ENCODE measurements at regions not wholly inside any gene's neighbourhood (a gene's known extent, or its start where the extent isn't known, plus 50 kb on each side); places are given as distances from the start of the nearest gene placed in this dataset.
"Not testable (repeated sequence)": the region's sequence is repeated elsewhere in the genome, so short reads cannot be mapped to it uniquely, and the experiment has no call there.

DNA sequence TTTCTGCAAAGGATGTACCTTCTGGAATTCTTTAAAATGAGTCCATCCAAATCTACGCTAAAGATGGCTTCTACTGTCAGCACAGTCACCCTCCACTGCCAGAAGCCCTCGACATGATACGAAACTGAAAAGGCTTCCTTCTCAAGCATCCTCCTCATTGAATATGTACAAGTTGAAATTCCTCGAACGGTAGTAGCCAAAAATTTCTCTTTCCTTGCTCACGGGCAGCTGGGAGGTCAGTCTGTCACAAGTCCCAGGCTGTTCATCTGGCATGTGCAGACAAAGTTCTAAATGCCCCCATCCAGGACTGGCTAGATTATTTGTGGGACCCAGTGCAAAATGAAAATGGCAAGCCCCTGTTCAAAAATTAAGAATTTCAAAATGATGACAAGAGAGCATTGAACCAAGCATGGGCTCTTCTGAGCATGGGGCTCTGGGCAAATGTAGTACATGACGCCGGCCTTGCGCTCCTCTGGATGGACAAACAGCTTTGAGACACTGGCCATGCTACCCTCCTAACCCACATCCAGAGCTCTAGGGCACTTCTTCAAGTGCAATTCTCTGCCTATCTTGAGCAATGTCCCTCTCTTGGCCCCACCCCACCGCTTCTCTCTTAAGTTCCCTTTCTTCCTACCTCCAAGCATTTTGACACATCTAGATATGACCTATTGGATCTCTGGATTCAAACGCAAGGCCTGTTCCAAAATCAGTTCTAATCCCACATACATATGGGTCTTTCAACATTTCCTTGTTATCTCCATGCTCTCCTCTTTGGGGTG, 78.9 kb upstream of the FLT1 start:
- FAIRE-seq, result no peak

DNA sequence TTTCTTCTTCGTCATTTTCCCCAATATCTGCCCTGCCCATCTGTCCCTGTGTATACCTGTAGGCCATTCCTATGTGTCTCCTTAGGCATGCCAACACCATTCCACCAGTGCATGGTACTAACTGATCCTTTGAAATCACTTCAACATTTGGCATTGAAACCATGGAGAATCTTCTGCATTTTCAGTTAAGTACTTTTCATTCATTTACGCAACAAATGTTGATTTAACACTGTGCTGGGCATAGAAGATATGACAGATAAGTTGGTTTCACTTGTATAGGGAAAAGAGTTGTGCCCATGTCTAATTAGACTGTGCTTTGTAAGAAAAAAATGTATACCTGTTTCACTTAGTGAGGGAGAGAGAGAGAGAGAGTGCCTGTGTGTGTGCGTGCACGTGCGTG, 77.9 kb upstream of the FLT1 start:
- FAIRE-seq, result no peak

DNA sequence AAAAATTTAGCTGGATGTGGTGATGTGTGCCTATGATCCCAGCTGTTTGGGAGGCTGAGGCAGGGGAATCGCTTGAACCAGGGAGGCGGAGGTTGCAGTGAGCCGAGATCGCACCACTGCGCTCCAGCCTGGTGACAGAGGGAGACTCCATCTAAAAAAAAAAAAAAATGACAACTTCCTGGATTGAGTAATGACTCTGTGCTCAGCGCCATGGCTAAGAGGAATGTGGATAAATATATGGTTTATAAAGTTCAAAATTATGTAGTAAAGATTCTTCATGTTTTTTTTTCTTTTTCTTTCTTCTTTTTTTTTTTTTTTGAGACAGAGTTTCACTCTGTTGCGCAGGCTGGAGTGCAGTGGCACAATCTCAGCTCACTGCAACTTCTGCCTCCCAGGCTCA, 75.4 kb upstream of the FLT1 start:
- FAIRE-seq, result not testable (repeated sequence)

DNA sequence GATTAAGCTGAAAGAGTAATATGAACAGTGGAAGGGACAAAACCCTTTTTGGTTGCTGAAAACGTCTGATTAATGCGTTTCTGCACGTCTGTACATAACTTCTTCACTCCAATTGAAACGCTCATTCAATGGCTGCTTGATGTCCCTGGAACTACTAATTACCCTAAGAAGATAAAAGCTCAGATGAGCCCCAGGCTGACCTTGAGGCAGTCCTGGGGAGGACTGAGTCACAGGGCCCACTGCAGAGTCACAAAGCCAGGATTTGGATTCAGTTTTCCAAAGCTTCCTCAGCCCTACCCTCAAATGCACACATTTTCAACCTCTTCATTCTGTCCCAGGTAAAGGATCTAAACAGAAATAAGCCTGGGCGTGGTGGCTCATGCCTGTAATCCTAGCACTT, 75.0 kb upstream of the FLT1 start:
- no peak for FAIRE-seq

DNA sequence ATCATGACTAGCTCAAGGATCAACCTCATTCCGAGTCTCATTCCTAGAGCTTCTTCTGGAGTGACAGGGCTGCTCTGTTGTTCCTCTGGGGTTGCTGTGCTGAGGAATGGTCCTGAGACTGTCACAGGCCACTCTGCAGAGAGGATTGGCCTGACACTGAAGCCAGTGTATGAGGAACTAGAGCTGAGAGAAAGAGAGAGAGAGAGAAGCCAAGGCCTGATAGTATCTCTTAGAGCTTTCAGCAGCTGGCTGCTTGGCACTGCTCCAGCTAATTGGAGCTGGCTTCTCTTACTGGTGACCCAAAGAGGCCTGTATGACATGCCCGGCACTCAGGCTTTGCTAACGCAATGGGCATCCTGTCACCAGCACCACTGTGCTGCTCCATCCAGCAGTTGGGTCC, 73.4 kb upstream of the FLT1 start:
- no peak for FAIRE-seq

DNA sequence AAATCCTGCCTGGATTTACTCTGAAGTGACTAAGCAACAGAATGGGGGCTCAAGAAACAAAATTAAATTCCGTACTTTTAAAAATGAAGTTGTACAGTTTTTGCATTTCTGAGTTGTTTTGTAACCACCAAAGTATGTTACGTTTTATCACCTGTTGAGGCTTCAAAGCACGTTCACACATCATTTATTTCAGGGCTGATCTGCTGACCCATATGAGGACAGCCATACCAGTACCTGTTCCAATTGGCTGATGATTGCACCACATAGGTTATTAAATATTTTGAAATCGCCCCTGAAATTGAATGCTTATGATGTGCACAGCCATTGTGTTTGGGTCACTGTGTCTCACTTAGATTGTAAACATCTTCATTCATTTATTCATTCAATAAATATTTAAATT, 72.0 kb upstream of the FLT1 start:
- no peak for FAIRE-seq

DNA sequence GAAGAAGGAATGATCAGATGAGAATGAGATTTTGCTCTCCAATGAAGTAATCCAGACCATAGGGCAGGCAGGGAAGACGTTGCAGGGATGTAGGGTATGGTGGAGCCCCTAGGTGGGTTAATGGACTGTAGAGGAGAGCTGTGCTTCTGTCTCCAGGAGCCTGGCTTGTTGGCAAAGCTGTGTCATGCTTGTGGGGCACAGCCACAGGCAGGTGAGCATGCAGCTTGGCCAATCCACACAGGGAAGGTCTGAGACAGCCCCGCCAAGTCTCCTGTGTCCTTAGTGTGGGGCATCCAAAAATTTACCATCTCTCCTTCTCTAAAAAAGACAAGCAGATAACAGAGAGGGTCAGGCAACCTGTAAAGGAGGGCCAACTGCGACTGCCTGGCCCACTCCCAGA, 71.4 kb upstream of the FLT1 start:
- FAIRE-seq, result no peak

DNA sequence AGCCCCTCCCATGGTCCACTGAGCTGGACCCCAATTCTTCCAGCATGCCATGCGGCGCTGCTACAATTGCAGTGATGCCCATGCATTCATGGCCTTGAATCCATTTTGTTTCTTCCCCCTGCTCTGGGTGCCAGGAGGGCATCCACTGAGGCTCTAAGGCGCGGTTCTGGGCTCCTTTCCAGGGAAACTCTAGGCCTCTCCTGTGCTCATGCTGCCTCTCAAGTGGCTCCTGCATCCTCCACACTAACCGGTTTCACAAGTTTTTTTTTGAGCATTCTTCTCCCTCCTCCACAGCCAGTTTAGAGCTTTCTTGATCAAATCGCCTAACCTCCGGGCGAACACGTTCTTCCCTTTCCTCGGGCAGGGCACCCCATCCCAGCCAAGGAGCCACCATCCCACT, 69.1 kb upstream of the FLT1 start:
- no peak for FAIRE-seq

DNA sequence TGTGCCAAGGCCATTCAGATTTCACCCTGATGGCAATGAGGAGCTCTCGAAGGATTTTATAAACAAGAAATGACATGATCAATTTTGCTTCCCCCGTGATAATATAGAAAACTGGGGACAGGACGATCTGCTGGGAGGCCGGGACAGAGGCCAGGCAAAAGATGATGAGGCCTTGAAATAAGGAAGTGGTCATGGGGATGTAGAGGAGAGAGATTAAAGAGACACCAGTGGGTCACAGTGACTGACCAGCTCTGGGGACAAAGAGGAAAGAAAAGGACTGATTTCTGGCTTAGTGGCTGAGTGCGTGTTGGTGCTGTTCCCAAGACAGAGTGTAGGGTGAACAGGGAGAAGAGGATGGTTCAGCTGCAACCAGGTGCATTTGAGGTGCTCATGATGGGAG, 68.7 kb upstream of the FLT1 start:
- no peak for FAIRE-seq

DNA sequence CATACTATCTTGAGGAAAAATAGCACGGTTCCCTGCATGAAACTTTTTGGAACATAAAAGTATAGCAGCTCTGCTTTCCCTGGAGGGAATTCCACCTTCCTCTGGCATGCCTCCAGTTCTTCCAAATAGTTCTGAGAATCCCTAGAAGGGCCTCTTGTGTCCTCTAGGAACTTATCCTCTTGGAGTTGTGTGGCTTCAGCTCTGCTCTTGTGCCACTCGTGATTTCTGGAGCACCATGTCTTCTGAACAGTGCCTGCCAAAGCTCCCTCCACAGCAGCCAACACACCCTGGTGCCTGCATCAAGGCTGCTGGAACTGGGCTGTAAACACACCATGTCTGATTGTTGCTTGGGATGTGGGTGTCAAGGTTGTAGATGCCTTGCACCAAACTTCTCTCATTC, 65.7 kb upstream of the FLT1 start:
- FAIRE-seq, result no peak

DNA sequence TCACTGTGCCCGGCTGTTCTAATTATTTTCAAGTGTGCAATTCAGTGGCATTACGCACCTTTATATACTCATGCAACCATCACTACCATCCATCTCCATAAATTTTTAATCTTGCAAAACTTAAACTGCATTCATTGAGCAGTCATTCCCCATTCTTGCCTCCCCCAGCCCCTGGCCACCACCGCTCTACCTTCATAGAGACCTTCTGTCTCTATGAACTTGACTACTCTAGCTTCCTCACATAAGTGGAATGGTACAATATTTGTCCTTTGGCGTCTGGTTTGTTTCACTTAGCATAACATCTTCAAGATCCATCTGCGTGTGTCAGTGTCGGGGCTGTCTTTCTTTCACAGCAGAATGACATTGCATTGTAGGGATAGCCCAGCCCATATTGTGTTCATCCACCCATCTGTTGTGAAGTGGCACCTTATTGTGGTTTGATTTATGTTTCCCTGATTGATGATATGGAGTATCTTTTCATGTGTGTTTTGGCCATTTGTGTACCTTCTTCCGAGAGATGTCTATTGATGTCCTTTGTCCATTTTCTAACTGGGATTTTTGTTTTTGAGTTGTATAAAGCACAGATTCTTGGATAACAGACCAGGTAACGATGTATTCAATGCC, 64.8 kb upstream of the FLT1 start:
- no peak for FAIRE-seq

DNA sequence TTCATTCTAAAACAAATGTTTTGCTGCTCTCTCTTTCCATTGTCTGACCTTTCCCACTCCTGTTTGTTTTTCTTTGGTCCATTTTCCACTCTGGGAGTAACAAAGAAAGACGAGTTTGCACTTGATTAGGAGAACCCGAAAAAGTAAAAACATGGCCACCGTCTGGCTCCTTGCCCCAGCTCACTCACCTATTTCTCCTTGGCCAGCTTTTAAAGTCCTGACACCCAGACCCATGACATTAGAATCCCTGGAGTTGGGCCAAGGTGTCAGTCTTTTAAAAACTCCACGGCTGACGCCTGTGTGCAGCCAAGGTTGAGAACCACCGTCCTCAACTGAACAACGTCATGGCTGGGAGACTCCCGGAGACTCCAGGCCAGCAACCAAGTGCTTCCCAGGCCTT, 63.6 kb upstream of the FLT1 start:
- FAIRE-seq, result no peak

DNA sequence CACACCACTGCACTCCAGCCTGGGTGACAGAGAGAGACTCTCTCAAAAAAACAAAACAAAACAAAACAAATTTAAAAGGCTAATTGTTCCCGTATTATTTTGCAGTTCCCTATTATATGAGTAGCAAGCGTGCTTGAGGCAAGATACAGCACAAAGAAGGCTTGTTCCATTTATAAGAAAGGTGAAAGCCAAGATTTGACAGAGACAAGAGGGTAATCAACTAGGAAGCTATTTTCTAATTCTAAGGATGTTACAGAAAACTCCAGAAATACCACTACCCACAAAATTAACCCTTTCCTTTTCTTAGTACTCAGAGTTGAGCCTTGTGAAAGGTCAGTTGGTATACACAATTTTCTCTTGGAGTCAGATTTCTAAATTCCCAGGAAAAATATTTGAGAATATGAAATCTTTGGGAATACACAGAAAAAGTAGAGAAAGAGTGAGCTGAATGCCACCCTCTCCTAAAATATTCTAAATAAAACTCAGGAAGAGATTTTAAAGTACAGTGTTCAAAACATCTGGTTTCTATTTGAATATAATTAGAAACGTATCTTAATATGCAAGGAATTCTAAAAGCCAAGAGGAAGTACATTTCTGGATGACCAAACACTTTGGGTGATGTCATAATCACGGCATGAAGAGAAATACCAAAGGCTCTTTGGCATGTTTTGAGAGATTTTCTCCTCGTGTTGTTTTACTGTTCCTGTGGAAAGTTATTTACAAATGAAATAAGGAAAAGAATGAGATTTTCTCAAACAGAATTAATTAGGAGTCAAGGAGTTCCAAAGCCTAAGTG, 63.0 kb upstream of the FLT1 start:
- peak; percentile 95 for FAIRE-seq

DNA sequence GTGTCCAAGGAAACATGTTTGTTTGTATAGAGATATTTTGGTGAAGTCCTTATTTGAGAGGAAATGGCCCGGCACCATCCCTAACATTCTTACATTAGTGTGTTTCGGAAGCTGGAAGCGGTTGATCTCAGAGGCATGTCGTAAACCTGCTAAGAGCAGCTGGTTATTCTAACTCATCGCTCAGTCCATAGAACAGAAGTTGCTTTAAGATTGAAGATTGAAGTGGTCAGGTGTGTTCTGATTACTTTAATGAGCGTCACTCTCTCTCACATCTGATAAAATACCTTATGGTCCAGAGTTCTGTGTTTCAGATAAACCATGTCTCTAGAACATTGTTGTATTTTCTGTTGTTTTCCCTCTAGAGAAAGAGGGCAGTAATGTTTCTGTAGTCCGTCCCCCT, 60.2 kb upstream of the FLT1 start:
- FAIRE-seq, result no peak

DNA sequence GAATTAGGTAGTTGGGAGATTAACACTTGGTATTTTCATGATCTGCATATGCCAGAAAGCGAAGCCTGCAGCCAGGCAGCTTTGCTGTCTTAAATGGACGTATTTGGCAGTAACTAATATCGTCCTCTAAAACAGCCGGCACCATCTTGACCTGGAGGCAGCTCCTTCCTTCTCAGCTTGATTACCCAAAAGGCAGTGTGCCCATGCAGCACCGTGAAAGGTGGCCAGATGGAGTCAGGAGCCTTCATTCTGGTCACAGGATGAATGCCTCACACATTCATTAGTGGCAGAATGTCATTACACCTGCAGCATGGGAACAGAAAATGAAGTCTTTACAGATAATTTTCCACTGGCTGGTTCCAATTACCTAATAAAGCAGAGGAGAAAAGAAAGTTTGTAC, 59.0 kb upstream of the FLT1 start:
- FAIRE-seq, result no peak

DNA sequence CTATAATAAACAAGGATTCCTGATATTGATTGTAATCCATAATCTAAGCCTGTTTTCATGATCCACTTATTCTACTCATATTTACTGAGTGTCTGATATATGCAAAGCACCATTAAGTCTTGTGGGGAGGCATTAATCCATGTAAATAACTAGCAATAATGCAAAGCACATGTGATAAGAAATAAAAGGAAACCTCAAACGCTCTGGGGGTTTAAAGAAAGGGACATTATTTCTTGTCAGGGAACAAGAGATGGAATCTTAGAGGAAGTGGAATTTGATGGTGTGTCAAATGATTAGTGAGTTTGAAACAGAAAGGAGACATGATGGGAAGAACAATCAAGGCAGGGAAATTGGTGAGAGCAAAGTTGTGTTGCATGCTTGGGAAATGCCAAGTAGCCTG, 57.4 kb upstream of the FLT1 start:
- FAIRE-seq, result no peak

DNA sequence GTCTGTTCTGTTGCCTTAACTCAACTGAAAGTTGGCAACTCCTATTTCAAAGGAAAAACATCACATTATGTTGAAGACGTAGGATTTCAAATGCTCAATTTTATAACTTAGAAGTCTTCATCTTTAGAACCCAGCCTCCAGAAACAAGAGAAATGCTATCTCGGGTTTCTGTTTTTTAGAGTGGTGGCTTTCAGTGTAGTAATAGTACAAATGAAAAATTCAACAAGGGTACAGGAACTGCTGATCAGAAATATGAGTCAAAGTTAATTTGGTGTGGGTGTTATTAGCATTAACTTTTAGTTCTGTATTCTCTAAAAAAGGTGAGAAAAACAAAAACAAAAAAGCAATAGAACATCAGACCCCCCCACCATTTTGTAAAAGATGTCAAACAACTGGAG, 56.6 kb upstream of the FLT1 start:
- no peak for FAIRE-seq

DNA sequence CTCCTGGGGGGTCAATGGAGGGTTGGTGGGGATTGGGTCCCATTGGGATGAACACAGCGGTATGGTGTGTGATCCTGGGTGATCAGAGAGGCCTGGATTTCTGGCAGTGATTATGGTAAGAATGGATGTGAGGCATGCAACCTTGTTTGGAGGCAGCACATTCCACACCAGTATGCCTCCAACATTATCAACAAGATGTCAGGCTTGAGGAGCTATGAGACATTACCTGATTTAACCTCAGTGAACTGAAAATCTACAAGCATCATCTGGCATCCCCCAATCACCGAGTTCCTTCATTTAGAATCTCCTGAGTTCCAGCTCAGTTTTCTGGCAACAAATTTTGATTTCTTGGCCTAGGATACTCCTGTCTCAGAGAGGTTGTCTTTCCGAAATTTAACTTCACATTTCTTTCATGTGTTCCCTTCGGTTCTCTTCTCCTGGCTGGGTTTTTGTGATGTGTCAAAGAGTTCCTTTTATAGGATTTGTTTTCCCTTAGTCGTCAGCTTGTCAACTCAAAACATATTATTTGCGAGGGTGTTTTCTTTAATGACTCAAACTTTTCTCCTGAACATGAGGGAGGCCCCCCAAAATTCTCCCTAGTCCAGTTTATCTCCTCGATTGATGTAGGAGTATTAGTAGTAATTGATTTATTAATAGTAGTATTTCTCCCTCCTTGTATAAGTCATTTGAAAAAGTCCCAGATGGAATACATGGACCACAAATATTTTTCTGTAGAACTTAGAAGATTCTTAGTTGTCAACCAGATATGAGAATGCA, 56.0 kb upstream of the FLT1 start:
- FAIRE-seq, result no peak

DNA sequence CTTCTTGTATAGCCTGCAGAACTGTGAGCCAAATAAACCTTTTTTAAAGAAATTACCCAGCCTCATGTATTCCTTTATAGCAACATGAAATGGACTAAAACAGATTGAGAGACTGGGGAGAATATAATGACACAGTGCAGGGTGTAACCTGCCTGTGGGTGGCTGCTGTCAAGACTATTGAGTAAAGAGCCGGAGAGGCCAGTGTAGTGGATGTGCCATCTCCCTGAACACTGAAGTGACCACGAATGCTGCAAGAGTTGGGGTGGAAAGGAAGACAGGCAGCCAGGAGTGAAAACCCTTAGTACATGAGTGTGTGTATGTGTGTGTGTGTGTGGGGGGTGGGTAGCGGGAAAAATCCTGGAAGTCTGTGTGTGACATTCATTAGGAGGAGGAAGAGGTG, 55.2 kb upstream of the FLT1 start:
- no peak for FAIRE-seq

DNA sequence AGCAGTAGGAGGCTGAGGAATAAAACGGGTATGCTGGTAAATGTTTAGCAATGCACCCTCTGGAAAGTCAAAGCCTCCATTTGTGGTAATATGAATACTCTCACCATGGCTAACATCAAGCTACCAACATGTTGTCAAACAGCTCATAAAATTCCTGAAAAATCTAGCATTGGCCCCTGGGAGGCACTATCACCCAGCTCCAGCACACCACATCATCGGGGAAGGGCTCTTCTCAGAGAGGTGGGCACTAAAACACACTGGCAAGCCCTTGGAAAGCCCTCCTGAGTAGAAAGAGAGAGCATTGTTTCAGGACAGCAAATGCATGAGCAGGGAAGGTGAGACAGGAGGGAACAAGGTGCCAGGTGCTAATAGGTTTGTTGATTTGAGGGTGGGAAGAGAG, 53.9 kb upstream of the FLT1 start:
- no peak for FAIRE-seq

DNA sequence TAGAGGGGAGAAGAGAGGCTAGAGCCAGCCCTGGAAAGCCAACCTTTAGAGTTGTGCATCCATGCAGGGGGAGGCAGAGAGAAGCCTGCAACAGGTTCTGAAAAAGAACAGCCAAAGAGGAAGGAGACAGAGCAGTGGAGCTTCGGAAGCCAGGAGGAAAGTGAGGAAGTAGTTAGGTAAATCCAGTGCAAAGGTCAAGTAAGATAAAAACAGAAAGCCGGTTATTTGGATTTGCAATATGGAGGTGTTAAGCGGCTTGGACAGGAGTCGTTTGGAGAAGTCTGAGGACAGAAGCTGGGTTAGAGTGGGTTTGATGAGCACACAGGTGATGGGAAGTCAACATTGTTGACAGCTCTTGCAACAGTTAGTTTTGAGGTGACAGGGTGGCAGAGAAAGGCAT, 53.5 kb upstream of the FLT1 start:
- FAIRE-seq, result no peak

DNA sequence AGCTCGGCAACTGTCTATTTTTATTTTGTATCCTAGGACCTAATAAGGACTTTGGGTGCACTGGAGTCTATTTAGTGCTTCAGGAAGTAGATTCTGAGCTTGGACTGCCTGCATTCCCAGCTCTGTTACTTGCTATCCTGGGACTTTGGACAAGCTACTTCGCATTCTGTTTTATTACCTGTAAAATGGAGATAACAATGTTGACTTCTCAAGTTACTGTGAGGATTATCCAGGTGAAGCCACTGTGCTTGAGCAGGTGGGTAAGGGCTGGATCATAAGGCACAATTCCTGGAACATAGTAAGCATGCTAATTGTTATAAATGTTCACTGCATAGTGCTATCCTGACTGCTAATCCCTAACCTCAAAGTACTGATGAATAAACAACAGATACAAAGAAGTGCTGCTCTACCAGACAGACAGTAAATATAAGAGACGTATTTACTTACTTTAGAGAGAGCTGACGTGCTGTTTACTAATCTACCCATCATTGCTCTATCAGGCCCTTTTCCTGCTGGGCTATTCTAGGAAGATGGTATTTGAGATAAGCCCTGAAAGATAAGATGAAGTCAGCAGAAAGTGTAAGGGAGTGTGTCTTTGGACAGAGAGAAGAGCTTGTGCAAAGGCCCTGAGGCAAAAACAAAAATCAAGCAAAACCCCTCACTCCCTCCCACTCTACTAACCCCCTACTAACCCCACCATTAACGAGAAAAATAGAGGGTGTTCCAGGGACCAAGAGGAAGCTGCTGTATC, 50.8 kb upstream of the FLT1 start:
- no peak for FAIRE-seq

All from endometrium (tissue), 2 donors.